ENCODE measurements at regions not wholly inside any gene's neighbourhood (a gene's known extent, or its start where the extent isn't known, plus 50 kb on each side); places are given as distances from the start of the nearest gene placed in this dataset.

DNA sequence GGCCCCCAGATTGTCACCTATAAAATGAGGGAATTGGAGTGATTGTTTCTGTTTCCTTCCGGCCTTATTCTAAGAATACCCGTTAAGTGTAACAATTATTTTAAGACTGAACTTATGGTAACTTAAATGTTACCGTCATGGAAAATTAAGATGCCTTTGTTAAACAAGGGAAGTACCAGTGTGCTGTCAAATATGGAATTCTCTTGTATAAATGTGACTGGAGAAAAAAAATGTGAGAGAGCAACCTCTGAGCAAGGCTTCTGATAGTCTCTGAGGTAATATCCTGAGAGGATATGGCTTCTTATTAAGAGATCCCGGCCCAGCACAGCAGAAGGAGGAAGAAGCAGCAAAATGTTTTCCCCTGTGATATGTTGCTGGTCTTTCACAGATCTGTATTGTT lies 480.7 kb upstream of the ADAMTS9 start:
- H2AFZ ChIP-seq (ENCODE audit: low read length) = no peak overlapping the region
- no peak overlapping the region for H3K4me2 ChIP-seq (ENCODE audit: low read depth, low read length, poor library complexity, severe bottlenecking)
- no peak overlapping the region for H3K4me3 ChIP-seq (ENCODE audit: low read length)

DNA sequence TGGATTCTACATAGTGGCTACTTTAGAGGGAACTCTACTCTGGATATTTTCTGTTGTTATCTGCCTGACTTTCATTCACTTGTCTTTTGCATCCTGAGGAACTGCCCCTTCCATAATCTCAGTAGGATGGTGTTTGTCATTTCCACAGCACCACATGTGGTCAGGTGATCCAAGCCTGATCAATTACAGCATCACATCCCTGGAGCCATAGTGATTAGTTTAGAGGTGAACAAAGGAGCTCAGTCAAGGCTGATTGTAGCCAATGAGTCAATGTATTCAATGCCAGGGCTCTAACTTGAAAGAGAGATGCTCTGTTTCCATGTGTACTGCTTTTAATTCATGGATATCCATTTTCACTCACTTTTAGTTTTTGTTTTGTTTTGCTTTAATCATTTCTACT lies 478.7 kb upstream of the ADAMTS9 start:
- no peak overlapping the region for H3K27ac ChIP-seq (ENCODE audit: low read length)
- H3K36me3 ChIP-seq (ENCODE audit: insufficient read depth, low read length) = no peaks in the 10 kb centered on the region
- H3K27me3 ChIP-seq (ENCODE audit: low read length) = no peaks in the 10 kb centered on the region
- H3K4me2 ChIP-seq (ENCODE audit: low read depth, low read length, poor library complexity, severe bottlenecking) = no peak overlapping the region
- no peaks in the 10 kb centered on the region for H3K4me1 ChIP-seq (ENCODE audit: low read length)
- H3K9me2 ChIP-seq (replicated peaks; ENCODE audit: insufficient read depth, low read length) = no peaks in the 10 kb centered on the region
- H3K9ac ChIP-seq (ENCODE audit: low read length) = no peak overlapping the region
- H4K20me1 ChIP-seq (ENCODE audit: insufficient read depth, low read depth, low read length) = no peaks in the 10 kb centered on the region
- no peak overlapping the region for H3K4me3 ChIP-seq (ENCODE audit: low read length)
- H3K9me3 ChIP-seq (ENCODE audit: low read length) = no peaks in the 10 kb centered on the region
- H2AFZ ChIP-seq (ENCODE audit: low read length) = no peak overlapping the region
- DNase-seq = no peak
- H3K79me2 ChIP-seq (ENCODE audit: low read length) = no peaks in the 10 kb centered on the region

More for the DNA sequence above, 480.7 kb upstream of the ADAMTS9 start:
- Histone ChIP-seq H3K4me1 (ENCODE audit: low read length) (no peaks in the 10 kb centered on the region), H3K9ac (ENCODE audit: low read length) (no peak overlapping the region), H3K9me3 (ENCODE audit: low read length) (no peaks in the 10 kb centered on the region), H3K9me2 (replicated peaks; ENCODE audit: insufficient read depth, low read length) (no peaks in the 10 kb centered on the region), H3K27me3 (ENCODE audit: low read length) (no peaks in the 10 kb centered on the region), H3K27ac (ENCODE audit: low read length) (no peak overlapping the region), H3K79me2 (ENCODE audit: low read length) (no peaks in the 10 kb centered on the region), H3K36me3 (ENCODE audit: insufficient read depth, low read length) (no peaks in the 10 kb centered on the region), H4K20me1 (ENCODE audit: insufficient read depth, low read depth, low read length) (no peaks in the 10 kb centered on the region)
- DNase-seq = no peak

DNA sequence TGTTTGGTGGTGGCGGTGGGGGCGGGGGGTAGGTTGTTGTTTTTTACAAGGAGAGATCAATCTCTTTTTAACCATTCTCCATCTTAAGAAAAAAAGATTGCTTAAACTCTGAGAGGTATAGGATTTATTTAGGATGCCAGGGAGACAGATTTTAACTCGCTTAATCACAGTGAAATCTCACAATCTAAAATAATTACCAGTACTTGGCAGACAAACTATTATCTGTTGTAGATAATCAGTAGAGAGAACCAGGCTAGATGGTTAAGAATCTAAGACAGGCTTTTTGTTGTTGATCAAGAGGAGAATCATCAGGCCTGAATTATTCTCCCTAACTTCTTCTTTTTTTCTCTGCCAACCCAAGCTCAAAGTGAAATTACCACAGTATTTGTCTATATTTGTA lies 470.2 kb upstream of the ADAMTS9 start:
- Histone ChIP-seq H2AFZ (ENCODE audit: low read length) (no peak overlapping the region), H3K27me3 (ENCODE audit: low read length) (no peaks in the 10 kb centered on the region), H3K4me2 (ENCODE audit: low read depth, low read length, poor library complexity, severe bottlenecking) (no peak overlapping the region), H3K36me3 (ENCODE audit: insufficient read depth, low read length) (no peaks in the 10 kb centered on the region), H3K4me3 (ENCODE audit: low read length) (no peak overlapping the region), H3K27ac (ENCODE audit: low read length) (no peak overlapping the region), H3K9me3 (ENCODE audit: low read length) (no peaks in the 10 kb centered on the region), H3K4me1 (ENCODE audit: low read length) (no peaks in the 10 kb centered on the region), H3K9ac (ENCODE audit: low read length) (no peak overlapping the region), H4K20me1 (ENCODE audit: insufficient read depth, low read depth, low read length) (no peaks in the 10 kb centered on the region), H3K79me2 (ENCODE audit: low read length) (no peaks in the 10 kb centered on the region), H3K9me2 (replicated peaks; ENCODE audit: insufficient read depth, low read length) (no peaks in the 10 kb centered on the region; the same call in 1 of the 2 replicates)
- DNase-seq = no peak

DNA sequence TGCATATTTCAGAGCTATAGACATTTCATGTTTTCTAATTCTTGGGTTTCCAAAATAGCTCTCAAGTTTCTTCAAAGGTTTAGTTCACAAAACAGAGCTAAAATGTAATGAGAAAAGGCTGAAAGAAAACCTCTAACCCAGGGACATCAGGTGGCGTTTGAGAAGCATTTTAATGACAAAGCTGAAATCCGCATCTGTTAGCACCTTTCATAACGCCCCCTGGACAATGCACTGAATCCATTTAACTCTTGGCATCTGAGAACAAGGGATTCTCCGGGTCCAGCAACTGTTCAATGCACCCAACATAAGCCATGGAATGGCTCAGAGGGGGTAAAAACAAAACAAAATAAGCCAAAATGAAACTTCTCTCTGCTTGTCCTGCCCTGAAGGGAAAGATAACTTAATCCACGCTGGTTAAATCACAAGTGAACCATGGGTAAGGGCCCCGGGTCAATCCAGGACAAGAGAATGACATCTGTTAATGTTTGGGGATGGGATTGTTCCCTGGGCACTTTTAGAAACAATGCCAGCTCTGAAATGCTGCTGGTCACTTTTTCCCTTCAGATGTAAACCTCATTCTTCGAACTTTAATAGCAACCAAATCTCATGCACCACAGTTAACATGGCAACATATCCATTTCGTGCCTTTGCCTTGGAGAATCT lies 466.2 kb upstream of the ADAMTS9 start:
- H3K4me2 ChIP-seq (ENCODE audit: low read depth, low read length, poor library complexity, severe bottlenecking) = no peak overlapping the region
- H3K9ac ChIP-seq (ENCODE audit: low read length) = no peak overlapping the region
- H3K27ac ChIP-seq (ENCODE audit: low read length) = no peak overlapping the region
- H3K79me2 ChIP-seq (ENCODE audit: low read length) = no peaks in the 10 kb centered on the region
- no peaks in the 10 kb centered on the region for H4K20me1 ChIP-seq (ENCODE audit: insufficient read depth, low read depth, low read length)
- no peak overlapping the region for H2AFZ ChIP-seq (ENCODE audit: low read length)
- no peak for DNase-seq
- H3K27me3 ChIP-seq (ENCODE audit: low read length) = no peaks in the 10 kb centered on the region
- H3K36me3 ChIP-seq (ENCODE audit: insufficient read depth, low read length) = no peaks in the 10 kb centered on the region
- no peaks in the 10 kb centered on the region; the same call in 1 of the 2 replicates for H3K9me2 ChIP-seq (replicated peaks; ENCODE audit: insufficient read depth, low read length)
- H3K4me3 ChIP-seq (ENCODE audit: low read length) = no peak overlapping the region
- no peaks in the 10 kb centered on the region for H3K4me1 ChIP-seq (ENCODE audit: low read length)
- no peaks in the 10 kb centered on the region for H3K9me3 ChIP-seq (ENCODE audit: low read length)

DNA sequence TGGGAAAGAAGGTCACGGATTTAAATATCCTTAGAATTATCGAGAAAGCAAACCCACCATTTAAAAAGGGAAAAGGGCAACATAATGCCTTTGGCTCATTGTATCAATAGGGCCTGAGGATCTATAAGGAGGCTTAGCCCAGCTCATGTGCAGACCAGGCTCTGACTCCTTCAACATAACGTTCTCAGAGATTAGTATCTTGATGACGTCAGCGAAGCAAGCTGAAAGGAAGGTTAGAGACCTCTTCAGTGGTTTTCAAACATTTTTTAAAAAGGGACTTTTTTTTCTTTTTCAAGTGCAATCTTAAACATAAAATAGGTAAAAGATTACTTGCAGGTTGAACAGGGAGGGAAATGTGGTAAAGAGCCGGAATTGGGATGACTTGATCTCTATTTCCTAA lies 463.9 kb upstream of the ADAMTS9 start:
- Histone ChIP-seq H3K4me2 (ENCODE audit: low read depth, low read length, poor library complexity, severe bottlenecking) (no peak overlapping the region), H3K9ac (ENCODE audit: low read length) (no peak overlapping the region), H3K9me3 (ENCODE audit: low read length) (no peaks in the 10 kb centered on the region), H3K27me3 (ENCODE audit: low read length) (no peaks in the 10 kb centered on the region), H3K27ac (ENCODE audit: low read length) (no peak overlapping the region), H3K4me1 (ENCODE audit: low read length) (no peaks in the 10 kb centered on the region), H3K36me3 (ENCODE audit: insufficient read depth, low read length) (no peaks in the 10 kb centered on the region), H4K20me1 (ENCODE audit: insufficient read depth, low read depth, low read length) (no peaks in the 10 kb centered on the region), H3K4me3 (ENCODE audit: low read length) (no peak overlapping the region), H3K79me2 (ENCODE audit: low read length) (no peaks in the 10 kb centered on the region), H2AFZ (ENCODE audit: low read length) (no peak overlapping the region), H3K9me2 (replicated peaks; ENCODE audit: insufficient read depth, low read length) (no peaks in the 10 kb centered on the region; the same call in 1 of the 2 replicates)
- DNase-seq = no peak

DNA sequence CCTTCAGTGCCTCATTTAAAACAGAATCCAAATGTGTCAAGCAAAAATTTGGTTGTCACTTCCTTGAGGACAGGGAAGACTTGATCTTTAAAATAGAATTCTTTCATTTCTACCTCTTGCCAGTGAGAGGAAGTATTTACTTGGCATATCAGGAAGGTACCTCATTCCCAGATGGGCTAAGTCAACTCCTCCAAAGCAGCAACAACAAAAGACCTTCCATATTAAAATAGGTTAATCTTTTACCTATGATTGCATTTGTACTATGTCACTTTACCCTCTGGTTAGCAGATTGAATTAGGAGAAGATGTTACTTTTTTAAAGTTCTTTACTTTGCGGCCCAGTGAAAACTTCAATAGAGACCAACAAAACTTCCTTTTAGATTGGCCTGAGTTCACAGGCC lies 462.1 kb upstream of the ADAMTS9 start:
- H3K79me2 ChIP-seq (ENCODE audit: low read length) = no peaks in the 10 kb centered on the region
- H2AFZ ChIP-seq (ENCODE audit: low read length) = no peak overlapping the region
- H4K20me1 ChIP-seq (ENCODE audit: insufficient read depth, low read depth, low read length) = no peaks in the 10 kb centered on the region
- DNase-seq = no peak
- no peak overlapping the region for H3K4me3 ChIP-seq (ENCODE audit: low read length)
- H3K27me3 ChIP-seq (ENCODE audit: low read length) = no peaks in the 10 kb centered on the region
- no peak overlapping the region for H3K4me2 ChIP-seq (ENCODE audit: low read depth, low read length, poor library complexity, severe bottlenecking)
- H3K9me3 ChIP-seq (ENCODE audit: low read length) = no peaks in the 10 kb centered on the region
- no peak overlapping the region for H3K27ac ChIP-seq (ENCODE audit: low read length)
- H3K9ac ChIP-seq (ENCODE audit: low read length) = no peak overlapping the region
- no peaks in the 10 kb centered on the region for H3K4me1 ChIP-seq (ENCODE audit: low read length)
- no peaks in the 10 kb centered on the region; the same call in 1 of the 2 replicates for H3K9me2 ChIP-seq (replicated peaks; ENCODE audit: insufficient read depth, low read length)
- H3K36me3 ChIP-seq (ENCODE audit: insufficient read depth, low read length) = no peaks in the 10 kb centered on the region

DNA sequence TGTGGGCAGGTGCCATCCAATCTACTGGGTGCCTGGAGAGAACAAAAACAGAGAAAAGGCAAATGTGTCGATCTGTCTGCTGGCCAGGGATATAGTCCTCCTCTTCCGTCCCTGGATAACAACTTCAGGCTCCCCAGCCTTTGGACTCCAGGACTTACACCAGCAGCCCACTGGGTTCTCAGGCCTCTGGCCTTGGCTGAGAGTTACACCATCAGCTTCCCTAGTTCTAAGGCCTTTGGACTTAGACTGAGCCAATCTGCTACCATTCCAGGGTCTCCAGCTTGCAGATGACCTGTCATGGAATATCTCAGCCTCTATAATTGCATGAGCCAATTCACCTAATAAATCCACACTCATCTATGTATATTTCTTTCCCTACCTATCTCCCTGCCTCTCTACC lies 460.9 kb upstream of the ADAMTS9 start:
- H3K27me3 ChIP-seq (ENCODE audit: low read length) = no peaks in the 10 kb centered on the region; the same call in 1 of the 2 replicates
- H3K36me3 ChIP-seq (ENCODE audit: insufficient read depth, low read length) = no peaks in the 10 kb centered on the region

DNA sequence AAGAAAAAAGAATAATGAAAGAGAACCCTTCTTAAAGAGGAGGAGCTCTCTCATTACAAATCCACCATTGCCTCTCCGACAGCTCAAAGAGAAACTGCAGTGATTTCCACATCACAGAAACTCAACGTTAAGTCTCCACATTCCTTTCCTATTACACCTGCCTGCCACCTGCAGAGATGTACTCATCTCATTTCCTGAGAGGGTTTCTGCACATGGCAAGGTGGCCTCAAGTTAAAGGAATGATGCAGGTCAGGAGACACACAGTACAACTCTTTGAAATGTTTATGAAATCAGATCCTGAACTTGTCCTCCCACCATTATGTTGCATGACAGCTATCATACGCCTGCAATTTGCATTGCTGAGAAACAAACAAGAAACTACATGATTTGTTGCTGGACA lies 458.4 kb upstream of the ADAMTS9 start:
- no peak overlapping the region for H3K9ac ChIP-seq (ENCODE audit: low read length)
- H3K79me2 ChIP-seq (ENCODE audit: low read length) = no peaks in the 10 kb centered on the region
- DNase-seq = no peak
- no peaks in the 10 kb centered on the region for H3K36me3 ChIP-seq (ENCODE audit: insufficient read depth, low read length)
- H3K4me1 ChIP-seq (ENCODE audit: low read length) = no peaks in the 10 kb centered on the region
- no peak overlapping the region for H3K27ac ChIP-seq (ENCODE audit: low read length)
- no peaks in the 10 kb centered on the region for H4K20me1 ChIP-seq (ENCODE audit: insufficient read depth, low read depth, low read length)
- no peak overlapping the region for H3K4me3 ChIP-seq (ENCODE audit: low read length)
- no peaks in the 10 kb centered on the region; the same call in 1 of the 2 replicates for H3K27me3 ChIP-seq (ENCODE audit: low read length)
- H2AFZ ChIP-seq (ENCODE audit: low read length) = no peak overlapping the region
- no peaks in the 10 kb centered on the region for H3K9me3 ChIP-seq (ENCODE audit: low read length)
- no peaks in the 10 kb centered on the region; the same call in none of the 2 replicates for H3K9me2 ChIP-seq (replicated peaks; ENCODE audit: insufficient read depth, low read length)
- no peak overlapping the region for H3K4me2 ChIP-seq (ENCODE audit: low read depth, low read length, poor library complexity, severe bottlenecking)

More for the DNA sequence above, 460.9 kb upstream of the ADAMTS9 start:
- no peak overlapping the region for H3K27ac ChIP-seq (ENCODE audit: low read length)
- no peak for DNase-seq
- H3K79me2 ChIP-seq (ENCODE audit: low read length) = no peaks in the 10 kb centered on the region
- H3K9me2 ChIP-seq (replicated peaks; ENCODE audit: insufficient read depth, low read length) = no peaks in the 10 kb centered on the region; the same call in none of the 2 replicates
- no peak overlapping the region for H2AFZ ChIP-seq (ENCODE audit: low read length)
- no peak overlapping the region for H3K4me2 ChIP-seq (ENCODE audit: low read depth, low read length, poor library complexity, severe bottlenecking)
- H3K4me1 ChIP-seq (ENCODE audit: low read length) = no peaks in the 10 kb centered on the region
- H3K4me3 ChIP-seq (ENCODE audit: low read length) = no peak overlapping the region
- H3K9ac ChIP-seq (ENCODE audit: low read length) = no peak overlapping the region
- no peaks in the 10 kb centered on the region for H3K9me3 ChIP-seq (ENCODE audit: low read length)
- no peaks in the 10 kb centered on the region for H4K20me1 ChIP-seq (ENCODE audit: insufficient read depth, low read depth, low read length)
